B cell (primary cell): ENCODE measurements at regions not wholly inside any gene's neighbourhood (a gene's known extent, or its start where the extent isn't known, plus 50 kb on each side); places are given as distances from the start of the nearest gene placed in this dataset.

Experiments used
- CTCF ChIP-seq: fragments of 200-600 bp; IDR thresholded peaks from one replicate; pipeline ENCODE4 v1.8.0; 2022; ENCODE audit warnings: antibody characterized with exemption, mild to moderate bottlenecking
- EZH2 ChIP-seq: IDR thresholded peaks from 2 replicates; pipeline ENCODE4 v1.6.1; 2012; ENCODE audit warnings: borderline replicate concordance, low read depth, mild to moderate bottlenecking, moderate library complexity, low read length; ENCODE audit not compliant: insufficient read depth, poor library complexity, severe bottlenecking

DNA sequence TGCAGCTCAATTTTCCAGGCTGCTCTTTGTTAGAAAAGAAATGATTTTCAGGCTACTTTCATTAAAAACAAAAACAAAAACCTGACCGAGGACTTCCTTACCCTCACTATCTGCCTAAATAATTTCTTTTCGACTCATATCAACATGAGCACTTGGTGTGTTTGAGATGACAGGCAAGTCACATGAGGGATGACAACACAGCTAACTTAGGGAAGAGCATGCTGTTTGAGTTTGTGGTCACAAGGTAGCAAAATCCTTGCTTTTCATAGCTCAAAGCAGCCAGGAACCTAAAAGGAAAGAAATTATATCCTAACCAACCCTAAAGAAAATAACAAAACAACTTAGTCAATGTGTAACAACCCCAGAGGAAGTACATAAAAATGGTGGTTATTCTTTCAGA, 459.5 kb downstream of the KIF16B start:
- no peak for TF ChIP-seq CTCF
- no peak for TF ChIP-seq EZH2
